Adipocyte (in vitro differentiated cells): ENCODE measurements at regions not wholly inside any gene's neighbourhood (a gene's known extent, or its start where the extent isn't known, plus 50 kb on each side); places are given as distances from the start of the nearest gene placed in this dataset.

Experiments
- DNase-seq: peaks from one replicate; pipeline ENCODE4 v3.0.0-alpha.2; 2015; ENCODE audit warnings: low read depth
- H3K27me3 ChIP-seq: replicated peaks from 2 replicates; pipeline ENCODE4 v1.7.0; 2013; ENCODE audit warnings: mild to moderate bottlenecking, low read length, moderate library complexity; ENCODE audit not compliant: control insufficient read depth, insufficient read depth
- H3K36me3 ChIP-seq: 2 replicates; pipeline ENCODE4 v1.7.0; 2013; ENCODE audit warnings: low read length, mild to moderate bottlenecking, moderate library complexity; ENCODE audit not compliant: control insufficient read depth, insufficient read depth, severe bottlenecking
- H3K4me1 ChIP-seq: 2 replicates; pipeline ENCODE4 v1.7.0; 2013; ENCODE audit warnings: mild to moderate bottlenecking, low read length, moderate library complexity; ENCODE audit not compliant: control insufficient read depth, insufficient read depth
- H3K4me3 ChIP-seq: 2 replicates; pipeline ENCODE4 v1.7.0; 2013; ENCODE audit warnings: mild to moderate bottlenecking, low read length, moderate library complexity
- H3K9ac ChIP-seq: 2 replicates; pipeline ENCODE4 v1.7.0; 2013; ENCODE audit warnings: mild to moderate bottlenecking, low read length, moderate library complexity
- H3K9me3 ChIP-seq: 2 replicates; pipeline ENCODE4 v1.7.0; 2013; ENCODE audit warnings: mild to moderate bottlenecking, low read length, moderate library complexity; ENCODE audit not compliant: control insufficient read depth

DNA sequence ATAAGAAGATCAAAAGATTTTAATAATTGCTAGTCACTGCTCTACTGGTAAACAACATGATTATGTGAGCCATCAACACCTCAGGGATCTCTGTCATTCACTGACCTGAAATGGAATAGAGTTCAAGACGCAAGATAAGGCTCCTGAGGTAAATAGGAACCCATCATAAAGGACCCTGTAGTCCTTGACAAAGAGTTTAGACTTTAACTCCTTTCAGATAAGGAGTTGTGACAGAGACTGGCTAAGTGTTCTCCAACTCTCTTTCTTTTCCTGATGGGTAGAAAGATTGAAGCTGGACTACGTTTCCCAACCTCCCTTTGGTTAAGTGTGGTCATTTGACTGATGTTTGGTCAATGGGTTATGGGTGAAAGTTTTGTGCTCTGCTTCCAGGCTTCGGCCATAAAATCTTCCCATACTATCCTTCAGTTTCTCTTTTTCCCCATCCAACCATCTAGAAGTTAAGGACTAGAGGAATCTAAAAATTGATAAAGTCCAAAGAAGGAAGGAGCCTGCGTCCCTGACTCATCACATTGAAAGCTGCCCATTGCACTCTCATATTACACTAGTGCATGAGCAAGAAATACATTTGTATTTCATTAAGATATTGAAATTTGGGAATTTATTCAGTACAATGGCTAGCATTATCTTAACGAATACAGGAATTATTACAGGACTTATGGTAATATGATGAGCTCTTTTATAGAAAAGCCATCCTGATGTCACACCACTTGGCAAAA, 293.7 kb upstream of the ACVR2A start:
- Histone ChIP-seq H3K27me3 (no peaks in the 10 kb centered on the region), H3K36me3 (no peaks in the 10 kb centered on the region), H3K4me3 (peak overlapping the region; percentile 10), H3K4me1 (peaks cover 30% of the 10 kb centered on the region), H3K9ac (no peak overlapping the region), H3K9me3 (no peaks in the 10 kb centered on the region)
- no peak for DNase-seq

DNA sequence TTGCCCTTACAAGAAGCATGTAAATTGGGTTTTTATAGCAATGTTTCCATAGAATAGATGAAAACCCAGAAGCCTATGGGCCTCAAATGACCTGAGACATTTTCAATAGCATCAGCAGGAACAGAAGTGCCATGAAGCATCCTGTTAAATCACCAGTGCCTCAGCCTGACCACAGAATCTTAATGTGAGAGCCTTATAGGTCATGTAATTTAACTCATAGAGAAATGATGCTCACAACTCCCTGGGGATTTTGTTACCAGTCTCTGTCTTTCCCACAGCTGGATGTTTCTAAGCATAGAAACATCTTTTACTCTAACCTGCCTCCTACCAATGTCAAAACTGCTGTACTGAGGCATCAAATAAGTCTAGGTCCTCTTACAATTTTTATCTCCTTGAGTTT, 295.8 kb upstream of the ACVR2A start:
- Histone ChIP-seq H3K9ac (no peak overlapping the region), H3K27me3 (no peaks in the 10 kb centered on the region), H3K4me3 (no peak overlapping the region), H3K4me1 (peaks cover 25% of the 10 kb centered on the region), H3K36me3 (no peaks in the 10 kb centered on the region), H3K9me3 (no peaks in the 10 kb centered on the region)
- DNase-seq, result no peak

GRCh38 chr2:147548451-147548850, 296.4 kb upstream of the ACVR2A start:
- Histone ChIP-seq H3K27me3 (no peaks in the 10 kb centered on the region), H3K36me3 (no peaks in the 10 kb centered on the region), H3K4me3 (no peak overlapping the region), H3K9me3 (no peaks in the 10 kb centered on the region), H3K4me1 (peaks cover 20% of the 10 kb centered on the region), H3K9ac (no peak overlapping the region)
- no peak for DNase-seq

DNA sequence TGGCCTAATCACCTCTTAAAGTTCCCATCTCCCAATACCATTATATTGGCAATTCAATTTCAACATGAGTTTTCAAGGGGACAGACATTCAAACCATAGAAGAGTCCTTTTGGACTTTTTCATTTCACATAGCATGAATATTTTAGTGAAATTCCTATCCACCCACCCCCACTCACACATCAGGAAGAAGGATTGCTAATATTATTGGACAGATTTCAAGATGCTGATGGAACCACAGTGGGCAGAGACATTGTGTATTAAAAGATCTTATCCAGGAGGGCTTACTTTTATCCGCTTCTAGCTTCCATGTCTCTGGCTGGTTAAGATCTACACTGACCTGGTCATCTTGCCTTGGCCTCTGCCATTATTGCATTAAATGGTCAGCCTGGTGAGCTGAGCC, 297.4 kb upstream of the ACVR2A start:
- Histone ChIP-seq H3K4me1 (peaks cover 20% of the 10 kb centered on the region), H3K27me3 (no peaks in the 10 kb centered on the region), H3K9me3 (no peaks in the 10 kb centered on the region), H3K9ac (no peak overlapping the region), H3K4me3 (no peak overlapping the region), H3K36me3 (no peaks in the 10 kb centered on the region)
- DNase-seq, result no peak

GRCh38 chr2:147546109-147546508, 298.7 kb upstream of the ACVR2A start:
- Histone ChIP-seq H3K4me1 (peaks cover 13% of the 10 kb centered on the region), H3K4me3 (no peak overlapping the region), H3K27me3 (no peaks in the 10 kb centered on the region), H3K9me3 (no peaks in the 10 kb centered on the region), H3K36me3 (no peaks in the 10 kb centered on the region), H3K9ac (no peak overlapping the region)
- no peak for DNase-seq

GRCh38 chr2:147543056-147543455, 301.8 kb upstream of the ACVR2A start:
- no peak for DNase-seq

DNA sequence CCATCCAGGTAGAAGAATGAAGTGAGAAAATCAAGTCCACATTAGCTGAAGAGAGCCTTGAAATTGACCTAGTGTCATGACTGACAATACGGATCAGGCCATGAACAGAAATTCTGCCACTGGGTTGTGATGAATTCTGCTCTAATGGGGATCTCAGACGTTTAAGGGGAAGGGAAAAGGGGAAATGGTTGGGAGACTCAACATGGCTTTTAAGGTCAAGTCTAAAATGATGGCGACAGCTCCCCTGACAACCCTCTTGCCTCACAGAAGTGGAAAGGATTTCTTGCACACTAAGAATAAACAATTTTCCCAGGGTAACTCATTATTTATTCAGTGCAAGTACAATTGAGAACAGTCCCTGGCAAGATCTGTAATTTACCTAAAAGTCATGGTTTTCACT, 302.5 kb upstream of the ACVR2A start:
- DNase-seq, result no peak
- Histone ChIP-seq H3K36me3 (no peaks in the 10 kb centered on the region), H3K4me3 (no peak overlapping the region), H3K4me1 (peaks cover 18% of the 10 kb centered on the region), H3K9me3 (no peaks in the 10 kb centered on the region), H3K9ac (no peak overlapping the region), H3K27me3 (no peaks in the 10 kb centered on the region)

More at GRCh38 chr2:147543056-147543455, 301.8 kb upstream of the ACVR2A start:
- H3K4me1 ChIP-seq, result peaks cover 23% of the 10 kb centered on the region
- H3K4me3 ChIP-seq, result no peak overlapping the region
- no peaks in the 10 kb centered on the region for H3K36me3 ChIP-seq
- H3K9me3 ChIP-seq, result no peaks in the 10 kb centered on the region
- no peak overlapping the region for H3K9ac ChIP-seq
- no peaks in the 10 kb centered on the region for H3K27me3 ChIP-seq

- Histone ChIP-seq H3K4me1 (peaks cover 13% of the 10 kb centered on the region), H3K9me3 (no peaks in the 10 kb centered on the region), H3K9ac (no peak overlapping the region), H3K4me3 (no peak overlapping the region), H3K36me3 (no peaks in the 10 kb centered on the region), H3K27me3 (no peaks in the 10 kb centered on the region)
- DNase-seq, result no peak
These were observed 303.5 kb upstream of the ACVR2A start for GRCh38 chr2:147541314-147541713.

DNA sequence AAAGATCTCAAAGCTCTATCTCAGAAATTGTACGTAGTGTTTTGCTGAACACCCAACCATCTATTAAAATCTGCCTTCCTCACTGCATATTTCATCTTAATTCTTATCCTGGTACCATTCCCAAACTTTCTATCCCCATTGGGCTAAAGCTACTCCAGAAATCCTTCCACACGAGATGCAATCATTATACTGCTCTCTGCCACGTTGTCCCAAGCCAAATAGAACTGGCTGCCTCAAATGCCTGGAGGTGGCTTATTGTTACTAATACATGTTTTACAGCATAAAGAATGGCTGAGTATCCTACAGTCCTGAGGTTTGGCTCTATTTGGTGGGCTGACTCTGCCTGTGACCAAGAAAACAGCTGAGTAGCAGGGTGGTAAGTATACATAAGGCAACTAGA, 306.0 kb upstream of the ACVR2A start:
- H3K27me3 ChIP-seq, result no peaks in the 10 kb centered on the region
- H3K4me3 ChIP-seq, result no peak overlapping the region
- no peaks in the 10 kb centered on the region for H3K36me3 ChIP-seq
- H3K4me1 ChIP-seq, result peaks cover 13% of the 10 kb centered on the region
- no peak for DNase-seq
- H3K9ac ChIP-seq, result peak overlapping the region; percentile 49
- H3K9me3 ChIP-seq, result no peaks in the 10 kb centered on the region

DNA sequence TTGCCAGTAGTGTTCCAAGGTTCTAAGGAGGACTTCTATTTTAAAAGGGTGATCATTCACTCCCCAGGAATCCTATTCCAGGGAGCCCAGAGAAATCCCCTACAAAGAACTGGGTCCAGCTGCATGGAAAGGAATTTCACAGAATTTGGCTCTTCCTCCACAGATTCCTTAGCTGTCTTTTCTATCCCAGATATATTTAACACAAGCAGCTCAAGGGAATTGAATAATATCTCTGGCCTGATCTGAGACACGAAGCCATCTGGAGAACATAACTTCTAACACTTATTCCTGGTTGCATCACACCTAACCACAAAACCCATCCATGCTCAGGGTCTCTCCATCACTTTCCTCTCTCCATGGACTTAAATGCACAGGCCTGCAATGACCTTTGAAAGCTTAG, 306.7 kb upstream of the ACVR2A start:
- H3K4me3 ChIP-seq, result no peak overlapping the region
- H3K9me3 ChIP-seq, result no peaks in the 10 kb centered on the region
- H3K36me3 ChIP-seq, result no peaks in the 10 kb centered on the region
- no peaks in the 10 kb centered on the region for H3K27me3 ChIP-seq
- no peak for DNase-seq
- H3K4me1 ChIP-seq, result peaks cover 13% of the 10 kb centered on the region
- H3K9ac ChIP-seq, result no peak overlapping the region

DNA sequence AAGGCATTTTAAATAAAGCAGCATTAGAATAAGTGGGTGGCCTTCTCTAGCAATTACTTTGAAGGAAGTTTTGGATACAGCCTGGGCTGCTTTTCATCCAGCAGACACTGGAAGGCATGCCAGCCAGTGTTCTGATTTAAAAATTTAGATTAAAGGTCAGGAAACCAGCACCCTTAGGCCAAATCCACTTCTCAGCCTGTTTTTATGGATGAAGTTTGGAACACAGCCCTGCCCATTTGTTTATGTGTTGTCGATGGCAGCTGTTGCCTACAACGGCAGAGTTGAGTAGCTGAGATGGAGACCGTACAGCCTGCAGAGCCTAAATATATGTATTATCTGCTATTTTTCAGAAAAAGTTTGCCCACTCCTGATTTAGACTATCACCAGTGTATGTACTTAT, 313.6 kb upstream of the ACVR2A start:
- no peak overlapping the region for H3K4me3 ChIP-seq
- H3K9ac ChIP-seq, result no peak overlapping the region
- peaks cover 7% of the 10 kb centered on the region for H3K4me1 ChIP-seq
- H3K9me3 ChIP-seq, result no peaks in the 10 kb centered on the region
- no peak for DNase-seq
- H3K27me3 ChIP-seq, result no peaks in the 10 kb centered on the region
- H3K36me3 ChIP-seq, result no peaks in the 10 kb centered on the region

DNA sequence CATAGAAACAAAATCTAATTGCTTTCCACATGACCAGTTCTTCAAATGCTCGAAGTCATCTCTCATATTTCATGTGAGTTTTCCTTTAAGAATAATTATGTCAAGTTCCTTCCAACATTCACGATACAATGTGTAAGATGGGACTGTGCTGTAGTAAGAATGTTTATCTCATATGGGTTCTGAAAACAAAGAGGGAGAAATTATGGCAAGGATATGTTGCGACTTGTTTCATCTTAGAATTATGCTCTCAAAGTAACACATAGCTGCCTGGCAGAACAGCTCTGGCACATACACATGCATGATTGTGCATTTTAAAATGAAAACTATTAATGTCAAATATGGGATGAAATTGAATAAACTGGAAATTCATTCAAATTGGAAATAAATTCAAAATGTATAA, 314.8 kb upstream of the ACVR2A start:
- DNase-seq, result no peak
- H3K27me3 ChIP-seq, result no peaks in the 10 kb centered on the region
- H3K9me3 ChIP-seq, result no peaks in the 10 kb centered on the region
- no peaks in the 10 kb centered on the region for H3K36me3 ChIP-seq
- peaks cover 7% of the 10 kb centered on the region for H3K4me1 ChIP-seq
- H3K4me3 ChIP-seq, result no peak overlapping the region
- no peak overlapping the region for H3K9ac ChIP-seq
